ENCODE measurements at regions not wholly inside any gene's neighbourhood (a gene's known extent, or its start where the extent isn't known, plus 50 kb on each side); places are given as distances from the start of the nearest gene placed in this dataset.

- TF ChIP-seq CTCF (IDR thresholded peaks at IDR 0.05) (no peak), POLR2A (IDR thresholded peaks at IDR 0.05) (no peak)
These were observed 101.4 kb upstream of the RTL1 start for GRCh38 chr14:101004954-101005353.

Data from vagina (tissue), 2 donors.